ENCODE measurements at regions not wholly inside any gene's neighbourhood (a gene's known extent, or its start where the extent isn't known, plus 50 kb on each side); places are given as distances from the start of the nearest gene placed in this dataset.
"Not testable (repeated sequence)": the region's sequence is repeated elsewhere in the genome, so short reads cannot be mapped to it uniquely, and the experiment has no call there.

DNA sequence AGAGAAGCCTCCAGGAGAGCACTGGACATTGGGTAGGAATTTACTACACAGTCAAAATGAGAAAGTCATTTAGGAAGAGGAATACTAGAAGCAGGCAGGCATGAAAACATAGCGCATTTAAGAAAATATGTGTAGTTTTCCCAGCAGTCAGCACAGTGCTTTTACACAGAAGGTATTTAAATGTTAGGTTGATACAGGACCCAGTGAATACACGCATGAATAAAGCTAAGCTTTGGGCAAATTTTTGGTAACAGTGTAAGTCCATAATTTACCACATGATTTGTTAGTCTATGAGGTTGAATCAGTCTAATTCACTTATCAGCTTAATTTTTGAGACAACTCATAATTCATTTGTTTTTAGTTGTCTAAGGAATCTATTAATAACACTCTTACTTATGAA is 421.7 kb upstream of the CDH20 start (continued):
- TF ChIP-seq, protein P1, sequence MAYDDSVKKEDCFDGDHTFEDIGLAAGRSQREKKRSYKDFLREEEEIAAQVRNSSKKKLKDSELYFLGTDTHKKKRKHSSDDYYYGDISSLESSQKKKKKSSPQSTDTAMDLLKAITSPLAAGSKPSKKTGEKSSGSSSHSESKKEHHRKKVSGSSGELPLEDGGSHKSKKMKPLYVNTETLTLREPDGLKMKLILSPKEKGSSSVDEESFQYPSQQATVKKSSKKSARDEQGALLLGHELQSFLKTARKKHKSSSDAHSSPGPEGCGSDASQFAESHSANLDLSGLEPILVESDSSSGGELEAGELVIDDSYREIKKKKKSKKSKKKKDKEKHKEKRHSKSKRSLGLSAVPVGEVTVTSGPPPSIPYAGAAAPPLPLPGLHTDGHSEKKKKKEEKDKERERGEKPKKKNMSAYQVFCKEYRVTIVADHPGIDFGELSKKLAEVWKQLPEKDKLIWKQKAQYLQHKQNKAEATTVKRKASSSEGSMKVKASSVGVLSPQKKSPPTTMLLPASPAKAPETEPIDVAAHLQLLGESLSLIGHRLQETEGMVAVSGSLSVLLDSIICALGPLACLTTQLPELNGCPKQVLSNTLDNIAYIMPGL (CRISPR knock-in tag; IDR thresholded peaks at IDR 0.05; ENCODE audit: borderline replicate concordance): no peak
- TF ChIP-seq PHF8 (IDR thresholded peaks at IDR 0.05; ENCODE audit: borderline replicate concordance, low read depth): no peak
- no peak for TF ChIP-seq ZSCAN20 (CRISPR knock-in tag; IDR thresholded peaks at IDR 0.05)

DNA sequence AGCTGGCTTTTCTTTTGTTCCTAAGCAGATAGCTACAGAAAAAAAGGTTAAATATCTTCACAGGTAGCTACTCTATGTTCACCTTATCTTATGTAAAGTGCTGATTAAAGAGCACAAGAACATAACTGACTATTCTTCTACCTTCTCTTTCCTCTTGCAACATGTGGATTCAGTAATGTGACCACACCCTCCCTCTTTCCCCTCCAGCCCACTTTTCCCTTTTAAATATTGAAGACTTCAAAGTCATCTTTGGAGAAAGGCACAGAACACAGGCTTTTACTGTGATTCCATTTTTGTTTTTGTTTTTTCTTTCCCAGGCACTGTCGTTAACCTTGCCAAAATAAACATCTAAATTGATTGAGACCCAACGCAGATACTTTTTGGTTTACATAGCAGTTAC is 418.1 kb upstream of the CDH20 start:
- ATAC-seq: no peak
- Histone ChIP-seq H3K4me2 (no peak overlapping the region), H3K4me1 (no peaks in the 10 kb centered on the region), H3K4me3 (no peak overlapping the region), H3K27ac (no peak overlapping the region), H3K9me3 (no peaks in the 10 kb centered on the region)
- TF ChIP-seq BHLHE40 (IDR thresholded peaks at IDR 0.05; ENCODE audit: low read depth, low read length) (no peak), JUN (IDR thresholded peaks at IDR 0.05) (no peak), KDM5A (IDR thresholded peaks at IDR 0.05) (no peak), ZFP36 (IDR thresholded peaks at IDR 0.05; ENCODE audit: borderline replicate concordance, partially characterized antibody) (no peak), EP300 (IDR thresholded peaks at IDR 0.05) (no peak)
- TF ChIP-seq, protein P2, sequence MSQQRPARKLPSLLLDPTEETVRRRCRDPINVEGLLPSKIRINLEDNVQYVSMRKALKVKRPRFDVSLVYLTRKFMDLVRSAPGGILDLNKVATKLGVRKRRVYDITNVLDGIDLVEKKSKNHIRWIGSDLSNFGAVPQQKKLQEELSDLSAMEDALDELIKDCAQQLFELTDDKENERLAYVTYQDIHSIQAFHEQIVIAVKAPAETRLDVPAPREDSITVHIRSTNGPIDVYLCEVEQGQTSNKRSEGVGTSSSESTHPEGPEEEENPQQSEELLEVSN (IDR thresholded peaks at IDR 0.05; ENCODE audit: borderline replicate concordance, low read depth): no peak
- TF ChIP-seq, protein P3, sequence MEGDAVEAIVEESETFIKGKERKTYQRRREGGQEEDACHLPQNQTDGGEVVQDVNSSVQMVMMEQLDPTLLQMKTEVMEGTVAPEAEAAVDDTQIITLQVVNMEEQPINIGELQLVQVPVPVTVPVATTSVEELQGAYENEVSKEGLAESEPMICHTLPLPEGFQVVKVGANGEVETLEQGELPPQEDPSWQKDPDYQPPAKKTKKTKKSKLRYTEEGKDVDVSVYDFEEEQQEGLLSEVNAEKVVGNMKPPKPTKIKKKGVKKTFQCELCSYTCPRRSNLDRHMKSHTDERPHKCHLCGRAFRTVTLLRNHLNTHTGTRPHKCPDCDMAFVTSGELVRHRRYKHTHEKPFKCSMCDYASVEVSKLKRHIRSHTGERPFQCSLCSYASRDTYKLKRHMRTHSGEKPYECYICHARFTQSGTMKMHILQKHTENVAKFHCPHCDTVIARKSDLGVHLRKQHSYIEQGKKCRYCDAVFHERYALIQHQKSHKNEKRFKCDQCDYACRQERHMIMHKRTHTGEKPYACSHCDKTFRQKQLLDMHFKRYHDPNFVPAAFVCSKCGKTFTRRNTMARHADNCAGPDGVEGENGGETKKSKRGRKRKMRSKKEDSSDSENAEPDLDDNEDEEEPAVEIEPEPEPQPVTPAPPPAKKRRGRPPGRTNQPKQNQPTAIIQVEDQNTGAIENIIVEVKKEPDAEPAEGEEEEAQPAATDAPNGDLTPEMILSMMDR (IDR thresholded peaks at IDR 0.05): no peak
- TF ChIP-seq, protein P4, sequence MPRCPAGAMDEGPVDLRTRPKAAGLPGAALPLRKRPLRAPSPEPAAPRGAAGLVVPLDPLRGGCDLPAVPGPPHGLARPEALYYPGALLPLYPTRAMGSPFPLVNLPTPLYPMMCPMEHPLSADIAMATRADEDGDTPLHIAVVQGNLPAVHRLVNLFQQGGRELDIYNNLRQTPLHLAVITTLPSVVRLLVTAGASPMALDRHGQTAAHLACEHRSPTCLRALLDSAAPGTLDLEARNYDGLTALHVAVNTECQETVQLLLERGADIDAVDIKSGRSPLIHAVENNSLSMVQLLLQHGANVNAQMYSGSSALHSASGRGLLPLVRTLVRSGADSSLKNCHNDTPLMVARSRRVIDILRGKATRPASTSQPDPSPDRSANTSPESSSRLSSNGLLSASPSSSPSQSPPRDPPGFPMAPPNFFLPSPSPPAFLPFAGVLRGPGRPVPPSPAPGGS (IDR thresholded peaks at IDR 0.05): no peak
- ChIA-PET POLR2A (no interaction called here), CTCF (no interaction called here)
- FAIRE-seq: no peak
- DNase-seq (ENCODE audit: low read depth in 1 of 2, low spot score in 1 of 2): no peak
- WGBS (ENCODE audit: missing lambda C conversion rate): 2% methylated on average over 2 of the region's 2 CpGs

DNA sequence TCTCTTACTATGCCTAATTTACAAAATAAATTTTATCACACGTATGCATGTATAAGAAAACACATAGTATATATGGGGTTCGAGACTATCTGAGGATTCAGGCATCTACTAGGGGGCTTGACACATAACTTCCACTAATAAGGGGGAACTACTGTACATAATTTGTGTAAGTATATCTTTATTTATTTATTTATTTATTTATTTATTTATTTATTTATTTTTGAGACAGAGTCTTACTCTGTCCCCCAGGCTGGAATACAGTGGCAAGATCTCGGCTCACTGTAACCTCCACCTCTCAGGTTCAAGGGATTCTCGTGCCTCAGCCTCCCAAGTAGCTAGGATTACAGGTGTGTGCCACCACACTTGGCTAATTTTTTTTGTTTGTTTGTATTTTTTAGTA is 414.4 kb upstream of the CDH20 start:
- peak; percentile 69 for TF ChIP-seq ZC3H11A (IDR thresholded peaks at IDR 0.05)
- POLR2A ChIA-PET; H3K27ac ChIP-seq; ATAC-seq; H3K4me2 ChIP-seq; FAIRE-seq; CTCF ChIA-PET; H3K9me3 ChIP-seq; H3K4me3 ChIP-seq; H3K4me1 ChIP-seq; DNase-seq (ENCODE audit: low read depth in 1 of 2, low spot score in 1 of 2): not testable (repeated sequence)
- WGBS (ENCODE audit: missing lambda C conversion rate): under 1% methylated on average over 4 of the region's 4 CpGs

DNA sequence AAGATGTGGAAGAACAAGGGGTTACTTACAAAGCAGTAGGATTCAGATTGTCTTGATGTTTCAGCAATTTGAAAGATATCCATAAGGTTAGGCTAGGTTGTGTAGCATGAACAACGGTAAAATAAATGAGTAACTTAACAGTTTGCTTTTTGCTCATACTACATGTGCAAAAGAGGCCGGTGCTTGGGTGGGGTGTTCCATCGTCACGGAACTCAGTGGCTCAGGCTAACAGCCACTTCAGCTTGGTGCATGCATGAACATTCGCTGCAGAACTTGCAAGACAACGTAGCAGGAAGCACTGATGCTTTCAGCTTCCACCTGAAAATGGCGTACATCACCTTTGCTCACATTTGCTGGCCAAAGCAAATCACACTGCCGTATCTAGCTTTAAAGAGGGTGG is 407.3 kb upstream of the CDH20 start:
- TF ChIP-seq ZSCAN20 (CRISPR knock-in tag; IDR thresholded peaks at IDR 0.05): no peak
- TF ChIP-seq, protein P5, sequence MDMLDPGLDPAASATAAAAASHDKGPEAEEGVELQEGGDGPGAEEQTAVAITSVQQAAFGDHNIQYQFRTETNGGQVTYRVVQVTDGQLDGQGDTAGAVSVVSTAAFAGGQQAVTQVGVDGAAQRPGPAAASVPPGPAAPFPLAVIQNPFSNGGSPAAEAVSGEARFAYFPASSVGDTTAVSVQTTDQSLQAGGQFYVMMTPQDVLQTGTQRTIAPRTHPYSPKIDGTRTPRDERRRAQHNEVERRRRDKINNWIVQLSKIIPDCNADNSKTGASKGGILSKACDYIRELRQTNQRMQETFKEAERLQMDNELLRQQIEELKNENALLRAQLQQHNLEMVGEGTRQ (IDR thresholded peaks at IDR 0.05): no peak
- no peak for TF ChIP-seq RAD21 (conservative IDR thresholded peaks at IDR 0.05 in 1 of 2, IDR thresholded peaks at IDR 0.05 in 1 of 2)
- TF ChIP-seq, protein P1 (CRISPR knock-in tag; IDR thresholded peaks at IDR 0.05; ENCODE audit: borderline replicate concordance): no peak
- FAIRE-seq: no peak
- Histone ChIP-seq H3K4me3 (no peak overlapping the region), H3K4me2 (no peak overlapping the region), H3K4me1 (no peaks in the 10 kb centered on the region), H3K27ac (no peak overlapping the region), H3K9me3 (no peaks in the 10 kb centered on the region)
- no peak for ATAC-seq
- no peak for DNase-seq (ENCODE audit: low read depth in 1 of 2, low spot score in 1 of 2)
- ChIA-PET CTCF (no interaction called here), POLR2A (no interaction called here)
- 12% methylated on average over 8 of the region's 8 CpGs for WGBS (ENCODE audit: missing lambda C conversion rate)
